ENCODE measurements at regions not wholly inside any gene's neighbourhood (a gene's known extent, or its start where the extent isn't known, plus 50 kb on each side); places are given as distances from the start of the nearest gene placed in this dataset.

DNA sequence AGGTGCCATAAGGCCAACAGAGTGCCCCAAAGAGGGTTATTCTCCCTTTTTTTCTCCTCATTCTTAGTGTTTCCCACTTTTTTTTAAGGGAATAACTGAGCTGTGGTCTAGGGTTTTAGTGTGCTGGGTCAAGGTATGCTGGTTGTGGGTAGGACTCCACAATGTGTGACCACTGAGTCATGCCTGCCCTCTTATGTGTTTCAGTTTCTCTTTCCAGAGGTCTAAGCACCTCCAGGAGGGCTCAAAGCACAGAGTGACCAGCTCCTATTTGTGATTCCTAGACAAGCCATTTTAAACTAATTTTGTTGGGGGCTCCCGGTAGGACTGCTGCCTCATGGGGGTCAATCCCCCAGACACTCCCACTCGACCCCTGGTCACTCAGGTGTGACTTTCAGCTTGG is 80.5 kb upstream of the GC start:
- no peak overlapping the region for H3K27ac ChIP-seq
- TF ChIP-seq, protein P1, sequence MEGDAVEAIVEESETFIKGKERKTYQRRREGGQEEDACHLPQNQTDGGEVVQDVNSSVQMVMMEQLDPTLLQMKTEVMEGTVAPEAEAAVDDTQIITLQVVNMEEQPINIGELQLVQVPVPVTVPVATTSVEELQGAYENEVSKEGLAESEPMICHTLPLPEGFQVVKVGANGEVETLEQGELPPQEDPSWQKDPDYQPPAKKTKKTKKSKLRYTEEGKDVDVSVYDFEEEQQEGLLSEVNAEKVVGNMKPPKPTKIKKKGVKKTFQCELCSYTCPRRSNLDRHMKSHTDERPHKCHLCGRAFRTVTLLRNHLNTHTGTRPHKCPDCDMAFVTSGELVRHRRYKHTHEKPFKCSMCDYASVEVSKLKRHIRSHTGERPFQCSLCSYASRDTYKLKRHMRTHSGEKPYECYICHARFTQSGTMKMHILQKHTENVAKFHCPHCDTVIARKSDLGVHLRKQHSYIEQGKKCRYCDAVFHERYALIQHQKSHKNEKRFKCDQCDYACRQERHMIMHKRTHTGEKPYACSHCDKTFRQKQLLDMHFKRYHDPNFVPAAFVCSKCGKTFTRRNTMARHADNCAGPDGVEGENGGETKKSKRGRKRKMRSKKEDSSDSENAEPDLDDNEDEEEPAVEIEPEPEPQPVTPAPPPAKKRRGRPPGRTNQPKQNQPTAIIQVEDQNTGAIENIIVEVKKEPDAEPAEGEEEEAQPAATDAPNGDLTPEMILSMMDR (conservative IDR thresholded peaks at IDR 0.05), result no peak

DNA sequence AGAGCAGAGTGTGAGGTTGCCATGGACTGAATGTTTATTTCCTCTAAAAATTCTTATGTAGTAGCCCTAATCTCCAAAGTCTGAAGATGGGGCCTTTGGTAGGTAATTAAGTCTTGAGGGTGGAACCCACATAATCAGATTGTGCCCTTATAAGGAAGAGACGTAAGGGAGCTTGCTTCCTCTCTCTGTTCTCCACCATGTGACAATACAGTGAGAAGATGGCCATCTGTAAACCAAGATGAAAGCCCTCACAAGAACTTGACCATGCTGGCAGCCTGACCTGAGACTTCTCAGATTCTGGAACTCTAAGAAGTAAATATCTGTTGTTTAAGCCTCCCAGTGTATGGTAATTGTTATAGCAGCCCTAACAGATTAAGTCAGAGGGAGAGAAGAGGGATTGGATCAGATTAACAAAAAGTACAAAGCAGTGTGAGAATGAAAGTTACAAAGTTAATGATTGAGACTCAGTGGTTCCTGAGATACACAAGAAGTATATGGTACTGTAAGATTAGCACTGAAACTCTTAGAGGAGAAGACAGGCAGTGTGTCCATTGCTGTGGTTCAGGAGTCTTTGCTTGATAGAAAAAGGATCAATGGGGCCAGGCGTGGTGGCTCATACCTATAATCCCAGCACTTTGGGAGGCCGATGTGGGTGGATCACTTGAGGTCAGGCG is 82.5 kb upstream of the GC start:
- TF ChIP-seq, protein P1 (conservative IDR thresholded peaks at IDR 0.05), result no peak
- no peak overlapping the region for H3K27ac ChIP-seq

DNA sequence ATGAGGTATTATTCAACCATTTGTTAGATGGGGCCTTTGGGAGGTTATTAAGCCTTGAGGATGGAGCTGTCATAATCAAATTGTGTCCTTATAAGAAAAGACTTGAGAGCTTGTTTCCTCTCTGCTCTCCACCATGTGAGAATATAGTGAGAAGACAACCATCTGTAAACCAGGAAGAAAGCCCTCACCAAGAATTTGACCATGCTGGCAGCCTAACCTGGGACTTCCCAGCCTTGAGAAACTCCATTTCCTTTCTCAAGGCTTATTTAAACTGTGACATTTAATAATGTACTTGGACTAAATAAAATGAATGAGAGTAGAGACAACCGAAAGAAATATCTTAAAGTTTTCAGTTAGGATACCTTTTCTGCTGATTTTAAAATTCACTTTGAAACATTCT is 83.7 kb upstream of the GC start:
- TF ChIP-seq, protein P1 (conservative IDR thresholded peaks at IDR 0.05), result no peak
- H3K27ac ChIP-seq, result no peak overlapping the region

DNA sequence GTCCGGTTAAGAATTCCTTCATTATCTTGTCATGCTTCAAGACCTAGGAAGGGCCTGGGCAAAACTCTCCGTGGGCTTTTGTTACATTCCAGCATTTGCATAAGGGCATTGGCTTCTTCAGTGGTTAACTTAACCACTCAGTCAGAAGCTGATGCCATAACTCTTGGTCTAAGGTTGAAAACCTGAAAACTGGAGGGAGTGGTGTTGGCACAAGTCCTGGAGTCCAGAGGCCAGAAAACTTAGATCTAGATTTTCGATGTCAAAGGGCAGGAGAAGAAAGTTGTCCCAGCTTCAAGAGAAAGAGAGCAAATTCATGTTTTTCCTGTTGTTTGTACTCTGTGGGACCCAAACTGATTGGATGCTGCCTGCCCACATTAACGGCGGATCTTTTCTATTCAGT is 86.6 kb upstream of the GC start:
- H3K27ac ChIP-seq, result no peak overlapping the region
- TF ChIP-seq, protein P1 (conservative IDR thresholded peaks at IDR 0.05), result no peak

DNA sequence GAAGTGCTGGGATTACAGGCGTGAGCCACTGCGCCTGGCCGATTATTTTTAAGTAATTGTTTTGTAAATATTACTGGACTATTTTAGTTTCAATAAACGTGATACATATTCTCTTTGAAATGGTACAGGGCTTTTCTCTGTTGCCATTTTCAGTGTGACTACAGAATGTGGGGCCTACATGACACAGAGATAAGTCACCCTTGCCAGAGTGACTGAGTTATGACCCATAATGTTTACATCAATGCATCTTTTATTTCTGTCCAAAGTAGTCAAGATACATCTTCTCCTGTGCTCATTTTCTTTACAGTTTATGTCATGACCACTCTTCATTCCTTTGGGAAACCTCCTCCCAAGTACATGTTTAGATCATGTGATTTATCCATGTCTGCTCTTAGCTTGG is 88.3 kb upstream of the GC start:
- no peak overlapping the region for H3K27ac ChIP-seq
- TF ChIP-seq, protein P1 (conservative IDR thresholded peaks at IDR 0.05), result no peak

DNA sequence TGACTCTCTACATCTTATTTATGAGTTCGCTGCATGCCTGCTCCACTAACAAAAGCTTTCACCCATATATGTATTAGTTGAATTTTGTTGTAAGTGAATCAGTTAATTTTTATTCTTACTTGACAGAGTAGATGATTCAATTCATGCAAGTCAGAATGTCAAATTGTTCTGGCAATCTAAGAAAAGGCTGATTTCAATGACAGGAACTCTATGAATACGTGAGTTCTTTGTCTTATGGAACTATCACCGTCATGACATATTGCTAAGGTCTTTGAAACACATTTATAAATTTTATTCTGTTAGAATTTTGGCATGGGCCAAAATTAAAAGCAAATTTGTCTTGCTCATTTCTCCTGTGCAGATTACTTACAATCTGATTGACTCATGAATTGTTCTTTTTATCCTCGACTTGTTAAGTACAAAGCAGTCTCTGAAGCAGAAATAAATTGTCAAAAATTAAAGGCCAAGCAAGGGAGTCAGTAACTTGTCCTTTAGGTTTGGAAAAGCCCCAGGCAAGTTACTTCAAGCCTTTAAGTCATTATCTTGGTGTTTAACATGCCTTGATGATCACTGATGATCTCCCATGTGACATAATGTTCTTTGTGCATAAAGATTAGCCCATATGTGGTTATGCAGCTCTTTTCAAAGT is 89.0 kb upstream of the GC start:
- no peak overlapping the region for H3K27ac ChIP-seq
- TF ChIP-seq, protein P1 (conservative IDR thresholded peaks at IDR 0.05), result no peak

DNA sequence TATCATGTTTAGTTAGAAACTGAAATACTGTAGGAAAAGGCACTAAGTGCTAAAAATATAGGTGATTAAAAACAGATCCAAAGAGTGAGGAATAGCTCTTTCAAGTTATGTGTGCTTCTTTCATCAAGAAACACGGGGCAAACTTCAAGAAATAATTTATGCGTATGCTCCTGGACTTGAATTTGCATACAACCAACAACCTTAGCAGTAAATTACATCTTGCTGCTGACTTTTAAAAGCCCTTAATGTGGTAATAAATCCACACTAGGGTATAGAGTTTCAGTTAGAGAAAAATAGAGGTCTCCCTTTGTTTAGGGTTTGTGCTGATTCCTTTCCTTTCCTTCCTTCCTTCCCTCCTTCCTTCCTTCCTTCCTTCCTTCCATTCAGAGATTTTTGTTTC is 94.5 kb upstream of the GC start:
- TF ChIP-seq, protein P1 (conservative IDR thresholded peaks at IDR 0.05), result no peak
- no peak overlapping the region for H3K27ac ChIP-seq
